Nephron progenitor cell (in vitro differentiated cells): ENCODE measurements at regions not wholly inside any gene's neighbourhood (a gene's known extent, or its start where the extent isn't known, plus 50 kb on each side); places are given as distances from the start of the nearest gene placed in this dataset.

Experiments used
- DNase-seq: peaks from one replicate; pipeline ENCODE4 v3.0.0; 2021
- H3K27ac Mint-ChIP-seq: 2 replicates; pipeline ENCODE4 v1.8.0; 2021; ENCODE audit warnings: mild to moderate bottlenecking, moderate library complexity, mixed read lengths
- H3K27me3 Mint-ChIP-seq: 2 replicates; pipeline ENCODE4 v1.8.0; 2021; ENCODE audit warnings: mild to moderate bottlenecking, low read depth, mixed read lengths; ENCODE audit not compliant: poor library complexity
- H3K36me3 Mint-ChIP-seq: 2 replicates; pipeline ENCODE4 v1.8.0; 2021; ENCODE audit warnings: low read depth, mixed read lengths
- H3K4me1 Mint-ChIP-seq: 2 replicates; pipeline ENCODE4 v1.8.0; 2021; ENCODE audit warnings: mixed read lengths
- H3K4me3 Mint-ChIP-seq: 2 replicates; pipeline ENCODE4 v1.8.0; 2021; ENCODE audit warnings: mild to moderate bottlenecking, moderate library complexity, mixed read lengths
- H3K9me3 Mint-ChIP-seq: 2 replicates; pipeline ENCODE4 v1.8.0; 2021; ENCODE audit warnings: mild to moderate bottlenecking, moderate library complexity, mixed read lengths
- CTCF ChIP-seq: fragments of 200-600 bp; sonication (generic); IDR thresholded peaks from 2 replicates; pipeline ENCODE4 v1.5.0; 2021; ENCODE audit warnings: antibody characterized with exemption

- H3K4me3 Mint-ChIP-seq = no peak overlapping the region
- no peaks in the 10 kb centered on the region for H3K9me3 Mint-ChIP-seq
- no peak for DNase-seq
- no peaks in the 10 kb centered on the region for H3K27me3 Mint-ChIP-seq
- no peak for TF ChIP-seq CTCF
- no peaks in the 10 kb centered on the region for H3K36me3 Mint-ChIP-seq
- H3K27ac Mint-ChIP-seq = no peak overlapping the region
- no peaks in the 10 kb centered on the region for H3K4me1 Mint-ChIP-seq
These were observed 385.6 kb upstream of the ADGRL3 start for GRCh38 chr4:60814549-60814948.

GRCh38 chr4:60817609-60818008 is 382.5 kb upstream of the ADGRL3 start:
- Mint-ChIP-seq H3K27me3 (no peaks in the 10 kb centered on the region), H3K9me3 (no peaks in the 10 kb centered on the region), H3K36me3 (no peaks in the 10 kb centered on the region), H3K4me1 (no peaks in the 10 kb centered on the region), H3K27ac (no peak overlapping the region), H3K4me3 (no peak overlapping the region)
- no peak for DNase-seq
- no peak for TF ChIP-seq CTCF

GRCh38 chr4:60822986-60823385 is 377.1 kb upstream of the ADGRL3 start:
- Mint-ChIP-seq H3K4me3 (no peak overlapping the region), H3K4me1 (no peaks in the 10 kb centered on the region), H3K9me3 (peaks cover 9% of the 10 kb centered on the region), H3K27ac (no peak overlapping the region), H3K36me3 (no peaks in the 10 kb centered on the region), H3K27me3 (no peaks in the 10 kb centered on the region)
- DNase-seq = no peak
- TF ChIP-seq CTCF = no peak

GRCh38 chr4:60840020-60840419 is 360.1 kb upstream of the ADGRL3 start:
- no peaks in the 10 kb centered on the region for H3K27me3 Mint-ChIP-seq
- H3K4me3 Mint-ChIP-seq = no peak overlapping the region
- H3K27ac Mint-ChIP-seq = no peak overlapping the region
- no peak for DNase-seq
- H3K9me3 Mint-ChIP-seq = peaks cover 15% of the 10 kb centered on the region
- no peak for TF ChIP-seq CTCF
- H3K4me1 Mint-ChIP-seq = no peaks in the 10 kb centered on the region
- H3K36me3 Mint-ChIP-seq = peaks cover 5% of the 10 kb centered on the region

GRCh38 chr4:60846678-60847077 is 353.4 kb upstream of the ADGRL3 start:
- H3K27me3 Mint-ChIP-seq = peaks cover 3% of the 10 kb centered on the region
- no peak overlapping the region for H3K27ac Mint-ChIP-seq
- no peaks in the 10 kb centered on the region for H3K36me3 Mint-ChIP-seq
- no peak for TF ChIP-seq CTCF
- no peaks in the 10 kb centered on the region for H3K4me1 Mint-ChIP-seq
- no peak overlapping the region for H3K4me3 Mint-ChIP-seq
- peaks cover 1% of the 10 kb centered on the region for H3K9me3 Mint-ChIP-seq
- DNase-seq = no peak

GRCh38 chr4:60847614-60848013 is 352.5 kb upstream of the ADGRL3 start:
- H3K4me3 Mint-ChIP-seq = no peak overlapping the region

More at GRCh38 chr4:60847614-60848013, 352.5 kb upstream of the ADGRL3 start:
- H3K36me3 Mint-ChIP-seq = no peaks in the 10 kb centered on the region
- DNase-seq = no peak
- H3K27ac Mint-ChIP-seq = no peak overlapping the region
- peaks cover 11% of the 10 kb centered on the region for H3K9me3 Mint-ChIP-seq
- H3K4me1 Mint-ChIP-seq = no peaks in the 10 kb centered on the region
- TF ChIP-seq CTCF = no peak
- H3K27me3 Mint-ChIP-seq = peaks cover 3% of the 10 kb centered on the region
